ENCODE measurements at regions not wholly inside any gene's neighbourhood (a gene's known extent, or its start where the extent isn't known, plus 50 kb on each side); places are given as distances from the start of the nearest gene placed in this dataset.
A peak's percentile ranks its signal among the peaks of the same experiment; 100 is the strongest.
"Not testable (repeated sequence)": the region's sequence is repeated elsewhere in the genome, so short reads cannot be mapped to it uniquely, and the experiment has no call there.

GRCh38 chr7:85285527-85285926 is 98.7 kb upstream of the SEMA3D start:
- in situ Hi-C loops (cut with HindIII; ENCODE audit: low pct_ligation_motif_present, low sequenced_read_pairs): no loop called here
- Histone ChIP-seq H3K27me3 (replicated peaks) (no peaks in the 10 kb centered on the region), H3K27ac (no peak overlapping the region), H3K36me3 (replicated peaks) (no peaks in the 10 kb centered on the region), H3K4me3 (ENCODE audit: low read depth, low read length) (no peak overlapping the region)
- DNase-seq: no peak
- no peak for TF ChIP-seq CTCF (IDR thresholded peaks at IDR 0.05; ENCODE audit: low read depth, low read length, missing control alignments)

GRCh38 chr7:85275204-85275603 is 88.3 kb upstream of the SEMA3D start:
- H3K36me3 ChIP-seq (replicated peaks): no peaks in the 10 kb centered on the region
- no peak for TF ChIP-seq CTCF (IDR thresholded peaks at IDR 0.05; ENCODE audit: low read depth, low read length, missing control alignments)
- no peak for DNase-seq
- no peak overlapping the region for H3K27ac ChIP-seq
- no peaks in the 10 kb centered on the region for H3K27me3 ChIP-seq (replicated peaks)
- in situ Hi-C loops (cut with HindIII; ENCODE audit: low pct_ligation_motif_present, low sequenced_read_pairs): no loop called here
- H3K4me3 ChIP-seq (ENCODE audit: low read depth, low read length): no peak overlapping the region

GRCh38 chr7:85274454-85274853 is 87.6 kb upstream of the SEMA3D start:
- H3K27ac ChIP-seq: no peak overlapping the region
- DNase-seq: no peak
- no peak for TF ChIP-seq CTCF (IDR thresholded peaks at IDR 0.05; ENCODE audit: low read depth, low read length, missing control alignments)
- H3K27me3 ChIP-seq (replicated peaks): no peaks in the 10 kb centered on the region
- H3K4me3 ChIP-seq (ENCODE audit: low read depth, low read length): no peak overlapping the region
- no peaks in the 10 kb centered on the region for H3K36me3 ChIP-seq (replicated peaks)
- in situ Hi-C loops (cut with HindIII; ENCODE audit: low pct_ligation_motif_present, low sequenced_read_pairs): no loop called here

GRCh38 chr7:85262891-85263290 is 76.0 kb upstream of the SEMA3D start:
- H3K27me3 ChIP-seq (replicated peaks): no peaks in the 10 kb centered on the region
- in situ Hi-C loops (cut with HindIII; ENCODE audit: low pct_ligation_motif_present, low sequenced_read_pairs): no loop called here

GRCh38 chr7:85261336-85261735 is 74.5 kb upstream of the SEMA3D start:
- H3K27me3 ChIP-seq (replicated peaks): no peaks in the 10 kb centered on the region
- TF ChIP-seq CTCF (IDR thresholded peaks at IDR 0.05; ENCODE audit: low read depth, low read length, missing control alignments): no peak
- H3K36me3 ChIP-seq (replicated peaks): no peaks in the 10 kb centered on the region
- in situ Hi-C loops (cut with HindIII; ENCODE audit: low pct_ligation_motif_present, low sequenced_read_pairs): no loop called here
- H3K27ac ChIP-seq: no peak overlapping the region
- peak; percentile 3 for DNase-seq
- H3K4me3 ChIP-seq (ENCODE audit: low read depth, low read length): no peak overlapping the region

More at GRCh38 chr7:85262891-85263290, 76.0 kb upstream of the SEMA3D start:
- H3K36me3 ChIP-seq (replicated peaks): no peaks in the 10 kb centered on the region
- no peak for DNase-seq
- H3K4me3 ChIP-seq (ENCODE audit: low read depth, low read length): no peak overlapping the region
- no peak overlapping the region for H3K27ac ChIP-seq
- no peak for TF ChIP-seq CTCF (IDR thresholded peaks at IDR 0.05; ENCODE audit: low read depth, low read length, missing control alignments)

- H3K27ac ChIP-seq; DNase-seq; H3K4me3 ChIP-seq (ENCODE audit: low read depth, low read length); in situ Hi-C loops (cut with HindIII; ENCODE audit: low pct_ligation_motif_present, low sequenced_read_pairs); H3K27me3 ChIP-seq (replicated peaks); H3K36me3 ChIP-seq (replicated peaks): not testable (repeated sequence)
Observed at GRCh38 chr7:85249787-85250186, 62.9 kb upstream of the SEMA3D start.
